Activated CD8-positive, alpha-beta memory T cell treated with anti-CD3 and anti-CD28 coated beads, Interleukin-2, amount 50 U/mL, for 24 hours (primary cell): ENCODE measurements at regions not wholly inside any gene's neighbourhood (a gene's known extent, or its start where the extent isn't known, plus 50 kb on each side); places are given as distances from the start of the nearest gene placed in this dataset.

Experiments
- DNase-seq: peaks from one replicate; pipeline ENCODE4 v3.0.0-alpha.2; 2020; ENCODE audit errors: extremely low read depth

DNA sequence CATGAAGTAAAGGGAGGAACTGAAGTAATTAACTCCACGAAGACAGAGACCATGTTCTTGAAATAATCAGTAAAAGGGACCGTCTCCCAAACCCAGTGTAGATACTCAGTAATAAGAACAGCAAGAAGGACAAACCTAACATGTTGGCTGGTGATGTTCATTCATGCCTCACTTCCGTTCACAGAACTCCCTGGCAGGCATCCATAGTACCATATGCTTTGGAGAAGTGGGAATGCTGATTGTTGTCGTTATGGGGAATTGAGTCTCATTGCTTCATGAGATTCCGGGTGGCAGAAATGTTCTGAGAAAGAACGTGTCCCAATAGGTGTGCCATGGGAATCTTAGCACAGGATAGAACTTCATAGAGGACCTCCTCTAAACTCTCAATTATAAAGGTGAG is 452.3 kb downstream of the ZSWIM6 start:
- DNase-seq, result no peak

DNA sequence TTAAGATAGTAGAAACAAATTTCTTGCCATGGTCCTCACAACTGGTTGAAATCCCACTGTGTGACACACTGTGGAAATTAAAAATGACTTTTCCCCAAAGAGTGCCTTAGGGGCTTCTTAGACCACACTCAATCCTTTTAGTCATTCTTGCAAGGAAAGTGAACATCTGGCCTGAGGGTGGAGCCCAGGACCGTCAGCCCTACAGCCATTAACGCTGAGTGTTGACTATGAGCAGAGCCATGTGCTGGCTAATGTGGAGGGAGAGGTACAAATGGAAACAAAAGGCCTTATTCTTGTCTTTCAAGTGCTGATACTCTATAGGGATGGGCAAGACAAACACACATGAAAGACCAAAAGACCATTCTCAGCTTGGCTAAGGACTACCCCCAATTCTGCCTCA is 456.5 kb downstream of the ZSWIM6 start:
- DNase-seq, result no peak

DNA sequence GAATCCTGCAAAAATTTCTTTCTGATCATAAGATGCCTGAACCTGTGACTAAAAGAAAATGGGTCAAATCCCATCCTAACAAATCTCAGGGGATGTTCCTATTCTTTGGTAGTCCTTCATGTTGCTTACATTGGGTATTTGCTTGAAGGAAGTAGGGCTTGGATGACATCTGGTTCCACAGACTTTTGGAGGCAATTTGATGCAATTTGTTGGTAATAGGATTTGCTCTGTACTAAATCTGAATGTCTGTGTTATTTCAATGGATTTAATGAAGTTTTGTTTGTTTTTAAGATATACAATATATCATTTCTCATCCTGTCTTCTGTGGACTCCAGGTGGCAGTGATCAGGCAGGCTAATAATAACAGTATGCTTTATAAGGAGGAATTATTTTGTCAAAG is 457.9 kb downstream of the ZSWIM6 start:
- no peak for DNase-seq

DNA sequence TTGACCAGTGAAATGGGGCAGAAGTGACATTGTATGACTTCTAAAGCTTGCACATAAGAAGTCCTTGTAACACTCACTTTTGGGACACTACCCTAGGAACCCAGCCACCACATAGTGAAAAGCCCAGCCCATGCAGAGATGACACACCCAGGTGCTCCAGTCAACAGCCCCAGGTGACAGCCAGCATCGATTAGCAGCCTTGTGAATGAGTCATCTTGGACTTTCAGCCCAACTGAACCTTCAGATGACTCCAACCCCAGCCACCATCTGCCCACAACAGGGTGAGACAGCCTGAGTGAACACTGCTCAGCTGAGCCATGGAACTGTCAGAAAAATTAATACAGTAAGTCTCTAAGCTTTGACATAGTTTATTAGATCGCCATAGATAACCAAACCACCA is 458.6 kb downstream of the ZSWIM6 start:
- DNase-seq, result no peak

DNA sequence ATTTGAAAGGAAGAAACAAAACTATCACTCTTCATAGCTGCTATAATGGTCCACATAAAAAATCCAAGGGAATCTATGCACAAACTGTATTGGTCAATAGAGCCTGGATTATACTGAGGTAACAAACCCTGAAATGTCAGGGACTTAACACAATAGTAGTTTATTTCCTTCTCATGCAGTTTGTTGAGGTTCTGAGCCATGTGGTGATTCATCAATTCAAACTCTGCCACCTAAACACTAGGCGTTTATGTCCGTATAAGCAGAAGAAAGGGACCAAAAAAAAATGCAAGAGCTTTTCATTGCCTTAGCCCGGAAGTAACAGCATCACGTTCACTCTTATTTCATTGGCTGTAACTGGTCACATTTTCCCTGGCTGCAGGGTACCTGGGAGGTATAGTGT is 464.7 kb downstream of the ZSWIM6 start:
- no peak for DNase-seq

DNA sequence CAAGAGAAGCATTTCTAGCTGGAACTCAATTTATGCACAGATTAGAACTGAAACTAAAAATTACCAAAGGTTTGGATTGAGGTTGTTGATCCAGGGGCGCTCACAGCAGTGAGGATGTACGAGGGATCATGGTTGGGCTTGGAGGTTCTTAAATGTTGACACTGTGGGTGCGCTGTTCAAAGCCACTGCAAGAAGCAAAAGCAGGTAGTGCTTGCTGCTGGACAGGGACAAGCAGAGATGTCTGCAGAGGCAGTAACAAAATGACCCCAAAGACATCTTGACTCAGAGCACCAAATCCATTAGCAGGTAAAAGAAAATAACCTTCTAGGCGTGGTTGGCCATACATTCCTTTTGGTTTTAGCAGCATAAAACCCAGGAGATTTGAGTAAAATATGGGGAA is 468.4 kb downstream of the ZSWIM6 start:
- DNase-seq, result no peak

DNA sequence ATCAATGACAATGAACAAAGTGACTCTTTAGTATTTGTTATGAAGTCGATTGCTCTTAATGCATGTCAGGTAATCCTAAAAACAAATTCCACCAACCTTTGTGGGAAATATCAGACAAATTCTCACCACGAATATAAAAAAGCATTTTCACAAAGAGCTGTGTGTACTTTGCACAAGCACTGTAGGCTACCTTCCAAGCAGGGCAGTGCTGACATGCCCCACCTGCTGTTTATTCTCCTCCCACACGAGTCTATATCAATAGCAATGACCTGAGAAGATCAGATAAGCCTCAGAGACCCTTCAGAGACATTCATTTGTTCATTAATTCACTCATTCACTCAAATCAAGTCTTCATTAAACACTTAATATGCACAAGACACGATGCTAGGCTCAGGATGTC is 469.1 kb downstream of the ZSWIM6 start:
- no peak for DNase-seq

DNA sequence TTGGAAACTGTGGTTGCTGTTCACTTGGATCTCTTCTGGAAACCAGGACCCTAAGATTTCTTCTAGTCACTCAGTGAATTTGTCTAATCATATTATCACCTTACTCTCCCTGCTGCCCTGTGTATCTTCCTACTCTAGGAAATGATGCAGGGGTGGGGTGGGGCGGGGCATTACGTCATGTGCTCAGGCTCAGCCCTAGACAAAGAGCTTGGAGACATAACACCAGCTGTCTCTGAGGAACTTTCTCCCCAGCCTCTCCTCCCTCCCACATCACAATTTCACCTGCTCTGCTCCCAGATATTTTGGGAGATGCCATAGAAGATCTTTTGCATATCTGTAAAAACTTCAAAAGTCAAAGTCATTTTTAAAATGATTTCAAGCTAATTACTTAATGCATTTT is 470.4 kb downstream of the ZSWIM6 start:
- DNase-seq, result no peak

DNA sequence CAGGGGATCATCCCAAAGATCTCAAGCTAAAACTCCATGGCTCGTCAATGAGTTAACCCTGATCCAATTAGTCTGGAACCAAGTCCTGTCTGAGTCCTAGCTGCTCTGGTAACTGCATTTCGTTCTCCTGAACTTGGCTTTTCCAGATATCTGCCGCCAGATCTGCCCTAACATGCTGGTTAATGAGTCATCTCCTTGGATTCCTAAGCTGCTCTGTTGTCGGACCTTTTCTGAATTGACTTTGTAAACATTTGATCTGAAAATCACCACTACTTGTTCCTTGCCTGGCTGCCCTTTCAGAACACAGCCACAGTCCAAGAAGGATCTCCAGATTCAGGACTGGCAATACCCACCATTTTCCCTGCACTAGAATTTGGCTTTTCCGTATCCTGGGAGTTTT is 473.0 kb downstream of the ZSWIM6 start:
- DNase-seq, result no peak

DNA sequence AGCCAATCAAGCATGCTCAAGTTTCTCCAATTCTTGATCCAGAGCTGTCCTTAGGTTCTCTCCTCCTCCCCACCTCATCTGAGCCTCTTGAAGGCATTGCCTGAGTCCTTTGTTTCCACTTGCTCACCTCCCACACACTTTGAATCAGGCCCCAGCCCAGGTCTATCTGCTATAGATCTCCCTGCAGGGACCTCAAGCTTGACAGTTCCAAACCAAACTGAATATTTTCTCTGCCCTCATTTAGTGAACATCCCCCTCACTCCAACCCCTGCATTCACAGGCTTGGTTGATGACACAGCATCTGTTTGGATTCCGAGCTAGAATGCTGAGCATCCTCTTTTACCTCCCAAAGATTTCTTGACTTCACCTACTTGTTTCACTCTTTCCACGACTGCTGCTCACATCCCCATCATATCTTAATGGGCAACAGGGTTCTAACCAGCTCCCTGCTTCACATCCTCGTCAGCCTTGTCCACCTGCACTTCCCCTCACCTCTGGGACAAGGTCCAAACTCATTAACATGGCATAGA is 474.5 kb downstream of the ZSWIM6 start:
- DNase-seq, result no peak

DNA sequence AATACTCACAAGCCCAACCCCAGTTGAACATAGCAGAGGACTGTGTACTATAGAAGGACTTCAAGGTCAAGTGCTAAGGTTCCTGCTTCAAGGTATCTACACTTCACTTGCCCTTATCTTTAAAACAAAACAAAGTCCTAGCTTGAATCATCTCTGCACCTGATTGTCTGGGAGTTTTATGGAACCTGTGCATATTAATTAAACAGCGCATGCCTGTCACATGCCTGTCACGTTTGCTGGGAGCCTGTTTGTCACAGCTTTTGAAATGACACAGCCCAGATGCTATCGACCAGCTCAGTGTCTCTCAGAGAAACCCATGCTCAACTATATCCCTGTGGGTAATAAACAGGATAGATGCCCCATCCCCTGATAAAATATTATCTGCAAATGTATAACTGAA is 476.0 kb downstream of the ZSWIM6 start:
- no peak for DNase-seq

DNA sequence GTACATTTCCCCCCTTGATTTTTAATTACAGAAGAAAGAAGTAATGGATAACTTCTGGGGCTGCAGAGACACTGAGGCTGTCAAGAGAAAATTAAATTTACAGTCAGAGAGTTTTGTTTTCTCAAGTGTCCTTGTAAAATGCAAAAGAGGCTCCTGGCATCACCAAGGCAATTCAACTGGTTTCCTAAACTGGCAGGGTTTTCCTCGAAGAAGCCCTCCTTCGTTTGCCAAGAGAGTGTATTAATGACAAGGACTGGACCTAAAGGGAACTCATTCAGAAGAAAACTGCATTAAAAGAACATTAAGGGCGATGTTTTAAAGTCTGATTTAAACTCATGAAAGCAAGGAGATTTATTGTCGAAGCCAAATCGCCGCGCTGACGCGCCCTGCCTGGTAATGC is 476.9 kb downstream of the ZSWIM6 start:
- DNase-seq, result no peak

DNA sequence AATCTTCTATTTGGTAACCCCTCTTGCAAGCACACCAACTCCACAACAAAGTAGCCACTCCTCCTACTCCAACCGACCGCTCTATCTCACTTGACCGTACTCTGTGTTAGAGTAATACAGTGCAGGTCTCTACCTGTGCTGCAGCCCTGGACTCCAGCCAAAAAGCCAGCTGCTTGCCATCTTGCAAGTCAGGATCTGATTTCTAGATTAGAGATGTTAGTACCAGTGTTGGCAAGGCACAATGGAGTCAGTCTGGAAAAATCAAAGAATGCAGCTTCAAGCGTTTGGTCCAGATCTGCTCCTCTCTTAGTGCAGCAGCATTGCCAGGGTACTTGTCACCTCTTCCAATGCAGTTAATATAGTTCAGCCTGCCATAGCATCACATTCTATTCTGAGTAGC is 477.6 kb downstream of the ZSWIM6 start:
- DNase-seq, result no peak

DNA sequence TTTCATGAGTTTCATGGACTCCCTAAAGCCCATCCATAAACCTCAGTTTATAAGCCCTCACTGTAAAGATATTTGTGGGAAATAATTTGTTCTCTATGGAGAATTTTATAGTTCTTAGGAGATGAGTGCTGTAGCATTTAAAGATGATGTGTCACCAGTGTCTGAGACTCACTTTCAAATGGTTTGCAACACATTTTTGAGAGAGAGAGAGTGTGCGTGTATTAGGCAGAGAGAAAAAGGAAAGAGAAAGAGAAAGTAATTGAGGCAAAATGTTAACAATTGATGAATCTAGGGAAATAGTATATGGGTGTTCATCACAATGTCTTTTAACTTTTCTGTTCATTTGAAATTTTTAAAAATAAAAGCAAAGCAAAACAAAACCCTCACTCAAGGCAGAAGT is 479.0 kb downstream of the ZSWIM6 start:
- DNase-seq, result no peak

DNA sequence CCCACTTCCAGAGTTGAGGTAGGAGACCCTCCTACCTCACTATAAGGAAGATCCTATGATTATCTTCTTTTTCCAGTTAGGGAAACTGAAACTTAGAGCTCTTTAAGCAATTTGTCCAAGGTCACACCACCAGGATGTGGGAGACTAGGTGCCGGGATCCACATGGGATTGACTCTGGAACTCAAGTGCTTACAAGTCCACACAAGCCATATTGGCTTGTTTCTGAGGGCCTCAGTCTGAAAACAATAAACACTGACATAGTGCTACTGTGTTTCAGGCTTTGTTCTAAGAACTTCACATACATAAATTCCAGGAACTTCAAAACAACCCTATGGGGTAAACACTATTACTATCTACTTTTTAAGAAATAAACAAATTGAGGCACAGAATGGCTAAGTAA is 481.3 kb downstream of the ZSWIM6 start:
- no peak for DNase-seq

DNA sequence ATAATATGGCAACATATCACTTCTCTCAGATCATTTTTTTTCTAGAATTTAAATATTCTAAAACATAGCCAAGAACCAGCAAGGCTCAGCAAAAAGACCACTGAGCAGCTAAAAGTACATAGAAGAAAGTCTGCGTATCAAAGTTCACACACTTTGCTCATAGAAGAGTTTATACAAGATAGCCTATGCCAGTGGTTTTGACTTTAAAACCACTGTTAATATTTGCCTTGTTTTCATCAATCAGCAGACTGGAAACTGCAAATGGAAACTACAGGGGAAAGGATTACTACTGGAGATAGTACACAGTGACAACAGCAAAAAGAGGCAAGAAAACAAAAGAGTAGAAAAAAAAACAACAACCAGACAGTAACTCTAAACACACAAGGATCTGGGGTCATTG is 483.3 kb downstream of the ZSWIM6 start:
- no peak for DNase-seq

DNA sequence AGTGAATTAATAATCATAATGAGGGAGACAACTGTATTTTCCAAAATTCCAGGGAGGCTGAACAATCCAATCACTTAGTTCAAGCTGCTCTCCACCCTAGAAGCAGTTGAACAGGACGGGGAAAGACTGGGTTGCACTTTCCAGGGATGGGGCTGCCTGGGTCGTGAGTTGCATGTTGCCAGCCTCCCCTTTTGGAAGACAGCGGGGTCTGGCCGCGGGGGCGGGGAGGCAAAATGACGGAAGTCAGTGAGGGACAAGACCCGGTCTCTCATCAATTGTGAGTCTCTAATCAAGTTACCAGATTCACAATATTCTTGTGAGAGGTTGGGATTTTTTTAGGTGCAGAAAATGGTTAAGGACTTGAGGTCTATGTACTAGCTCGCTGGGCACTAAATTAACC is 484.1 kb downstream of the ZSWIM6 start:
- DNase-seq, result no peak

DNA sequence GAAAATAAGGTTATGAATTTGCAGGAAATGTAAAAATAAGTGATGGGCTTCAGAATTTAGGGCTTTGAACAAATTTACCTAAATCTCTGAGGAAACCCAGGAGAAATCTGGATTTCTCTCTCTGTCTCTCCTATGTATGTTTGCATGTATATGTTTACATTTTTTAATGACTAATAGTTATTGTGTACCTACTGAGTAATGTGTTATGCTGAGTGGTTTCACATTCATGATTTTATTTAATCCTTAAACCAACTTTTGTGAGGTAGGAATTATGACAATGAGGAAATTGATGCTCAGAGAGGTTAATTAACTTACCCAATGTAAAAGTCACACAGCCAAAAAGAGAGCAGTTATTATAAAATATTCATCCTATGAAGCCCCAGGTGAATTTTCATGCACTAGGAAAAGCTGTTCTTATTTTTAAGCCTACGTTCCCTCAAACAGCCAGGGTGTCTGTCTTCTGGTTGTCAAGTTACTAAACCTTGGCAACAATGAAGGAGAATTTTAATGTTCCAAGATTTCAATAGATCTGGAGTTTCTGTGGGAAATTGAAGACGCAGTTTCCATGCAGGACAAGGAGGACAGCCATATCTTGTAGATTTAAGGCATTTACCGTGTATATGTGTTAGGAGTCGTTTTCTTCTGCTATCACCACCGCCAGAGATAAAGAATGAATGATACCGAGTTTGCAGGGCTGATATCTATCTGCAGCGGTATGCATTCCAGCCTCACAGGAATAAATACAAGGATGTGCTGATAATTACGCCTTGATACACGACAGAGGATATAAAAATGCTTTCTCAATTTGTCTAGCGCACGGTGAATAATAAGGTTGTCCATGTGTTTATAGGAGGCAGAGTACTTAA is 484.8 kb downstream of the ZSWIM6 start:
- no peak for DNase-seq

DNA sequence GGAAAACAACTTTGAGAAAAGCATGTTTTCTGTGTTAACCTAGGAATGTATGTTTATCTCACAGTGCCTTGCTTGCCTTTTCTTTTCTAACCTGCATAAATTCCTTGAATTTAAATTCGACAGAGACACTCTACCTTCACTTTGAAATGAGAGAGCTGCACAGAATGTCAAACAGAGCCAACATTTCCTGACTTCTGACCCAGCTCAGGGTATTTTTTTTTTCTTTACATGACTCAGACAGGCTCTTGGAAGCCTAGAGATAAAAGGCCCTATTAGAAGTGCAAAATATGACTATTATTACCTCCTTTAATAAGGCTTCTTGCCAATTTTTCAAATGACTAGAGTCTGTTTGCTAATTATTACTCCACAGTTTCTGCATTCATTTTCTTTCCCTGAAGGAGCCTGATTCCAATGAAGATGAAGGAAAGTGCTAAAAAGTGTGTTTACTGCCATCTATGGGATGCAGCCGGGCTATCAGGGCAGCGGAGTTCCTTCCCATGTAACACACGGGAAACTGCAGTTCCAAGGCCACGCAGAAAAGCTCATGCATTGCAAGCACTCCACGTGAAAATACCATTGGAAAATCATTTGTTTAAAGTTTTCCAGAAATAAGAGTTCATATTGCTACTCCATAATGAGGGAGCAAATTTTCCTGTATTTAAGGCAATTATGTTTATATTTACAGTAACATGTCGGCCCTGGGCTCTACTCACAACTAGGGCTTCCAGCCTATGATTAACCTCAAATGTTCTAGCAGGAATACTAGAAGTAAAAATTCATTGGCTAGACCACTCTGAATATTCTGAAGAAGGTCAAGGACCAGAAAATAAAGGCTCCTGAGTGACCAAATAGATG is 485.6 kb downstream of the ZSWIM6 start:
- no peak for DNase-seq

DNA sequence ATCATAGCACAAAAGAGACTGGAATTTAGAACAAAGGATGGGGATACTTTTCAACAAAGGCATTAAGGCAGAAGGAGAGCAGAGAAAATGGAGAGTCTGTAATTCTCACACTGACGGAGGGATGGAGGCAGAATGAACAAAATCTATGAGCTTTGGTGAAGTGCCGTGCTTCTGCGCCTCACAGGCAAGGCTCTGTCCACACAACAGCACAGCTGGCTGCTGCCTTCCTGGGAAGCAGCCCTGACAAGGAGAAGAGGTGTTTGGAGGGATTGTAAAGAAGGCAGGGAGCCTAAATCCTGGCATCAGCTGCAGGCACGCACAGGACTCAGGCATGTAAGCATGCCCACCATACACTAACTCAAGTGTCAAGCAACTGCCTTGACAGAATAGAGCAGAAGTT is 485.2 kb upstream of the KIF2A start:
- DNase-seq, result no peak

DNA sequence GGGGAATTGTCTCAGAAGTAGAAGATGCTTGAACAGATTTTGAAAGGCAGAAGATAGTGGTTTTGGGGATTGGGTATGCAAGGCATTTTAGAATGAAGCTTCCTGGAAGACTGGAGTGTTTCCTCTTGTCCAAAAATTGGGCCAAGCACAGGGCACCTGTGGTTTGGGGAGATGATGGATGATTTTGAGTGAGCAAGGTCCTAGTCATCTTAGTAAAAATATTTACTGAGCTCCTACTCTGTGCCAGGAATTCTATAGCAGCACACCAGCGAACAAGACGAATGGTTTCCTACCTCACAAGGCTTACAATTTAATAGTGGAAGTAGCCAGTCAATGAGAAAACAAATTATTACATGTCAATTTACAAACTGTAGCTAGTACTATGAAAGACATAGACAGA is 484.4 kb upstream of the KIF2A start:
- no peak for DNase-seq

DNA sequence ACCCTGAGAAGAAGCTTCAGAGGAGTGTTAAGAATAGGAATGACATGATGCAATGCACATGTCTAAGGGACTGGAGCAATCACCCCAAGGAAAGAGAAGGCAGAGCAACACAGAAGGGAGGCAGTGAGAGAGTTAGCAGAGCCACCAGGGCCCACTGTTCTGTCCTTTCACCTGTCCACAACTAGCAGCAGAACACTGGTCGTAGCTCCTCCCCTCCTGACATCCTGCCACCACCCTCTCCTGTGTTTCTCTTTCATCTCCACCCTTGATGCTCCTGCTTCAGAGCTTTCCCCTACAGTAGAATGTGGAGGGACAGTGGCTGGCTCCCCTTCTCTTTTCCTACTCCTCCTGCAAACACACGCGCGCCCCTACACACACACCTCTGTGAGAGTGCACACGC is 483.4 kb upstream of the KIF2A start:
- DNase-seq, result no peak

DNA sequence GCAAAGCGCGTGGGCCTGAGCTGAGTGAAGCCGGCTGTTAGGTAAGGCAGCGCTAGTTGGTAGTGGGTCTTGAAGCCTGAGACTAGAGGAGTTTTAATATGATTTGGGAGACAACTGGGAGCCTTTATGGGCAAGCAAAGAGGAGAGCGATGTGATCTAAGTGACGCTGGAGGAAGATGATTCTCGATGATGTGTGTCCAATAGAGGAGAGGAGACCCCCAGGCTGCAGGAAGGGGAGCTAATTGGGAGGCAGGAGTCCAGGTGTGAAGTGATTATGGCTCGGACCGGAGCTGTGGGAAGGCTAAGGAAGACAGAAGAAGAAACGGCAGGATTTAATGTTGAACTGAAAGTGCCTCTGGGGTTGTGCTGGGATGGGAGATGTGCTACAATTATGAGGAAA is 482.9 kb upstream of the KIF2A start:
- DNase-seq, result no peak
